ENCODE measurements at regions not wholly inside any gene's neighbourhood (a gene's known extent, or its start where the extent isn't known, plus 50 kb on each side); places are given as distances from the start of the nearest gene placed in this dataset.

GRCh38 chr5:107204413-107204812 lies 466.3 kb downstream of the EFNA5 start:
- Histone ChIP-seq H3K36me3 (replicated peaks in 1 of 2; ENCODE audit: control extremely low read depth in 1 of 2, control insufficient read depth in 1 of 2, extremely low read depth in 1 of 2, insufficient read depth in 2 of 2, low read length in 1 of 2) (no peaks in the 10 kb centered on the region), H3K9me3 (ENCODE audit: control extremely low read depth in 1 of 3, control insufficient read depth in 2 of 3, insufficient read depth in 1 of 3, low read length in 2 of 3) (no peaks in the 10 kb centered on the region), H3K79me2 (ENCODE audit: control insufficient read depth, insufficient read depth, low read length) (no peaks in the 10 kb centered on the region), H3K4me1 (ENCODE audit: control insufficient read depth in 2 of 2, insufficient read depth in 2 of 2, low read length in 2 of 2) (no peaks in the 10 kb centered on the region), H3K9ac (ENCODE audit: low read length) (no peak overlapping the region), H2AFZ (ENCODE audit: insufficient read depth, low read depth, low read length, poor library complexity, severe bottlenecking) (no peak overlapping the region), H3K27ac (ENCODE audit: low read length in 2 of 2) (no peak overlapping the region), H3K27me3 (replicated peaks in 1 of 4; ENCODE audit: control extremely low read depth in 1 of 4, control insufficient read depth in 3 of 4, insufficient read depth in 4 of 4, low read length in 3 of 4) (no peaks in the 10 kb centered on the region), H3K4me2 (replicated peaks; ENCODE audit: low read depth, low read length, poor library complexity, severe bottlenecking) (no peak overlapping the region), H3K4me3 (ENCODE audit: control extremely low read depth in 1 of 5, extremely low read depth in 1 of 5, insufficient read depth in 1 of 5, low read depth in 2 of 5, low read length in 4 of 5) (no peak overlapping the region), H4K20me1 (ENCODE audit: control insufficient read depth, insufficient read depth, low read length, poor library complexity, severe bottlenecking) (no peaks in the 10 kb centered on the region)
- ChIA-PET POLR2A (no interaction called here), CTCF (no interaction called here)
- Mint-ChIP-seq H3K27me3 (no peaks in the 10 kb centered on the region), H3K4me3 (no peak overlapping the region), H3K27ac (no peak overlapping the region), H3K4me1 (no peaks in the 10 kb centered on the region), H3K9me3 (ENCODE audit: insufficient read depth) (no peaks in the 10 kb centered on the region)
- ATAC-seq (ENCODE audit: low read depth) (no peak), DNase-seq (no peak)
- intact Hi-C loops (cut with micrococcal nuclease): no loop called here
- TF ChIP-seq EZH2 (IDR thresholded peaks at IDR 0.05; ENCODE audit: borderline replicate concordance, insufficient read depth, low read depth, low read length, poor library complexity, severe bottlenecking) (no peak), CTCF (IDR thresholded peaks at IDR 0.05) (no peak)
- WGBS (ENCODE audit: insufficient coverage): 81% methylated on average over 2 of the region's 5 CpGs

- no peaks in the 10 kb centered on the region for H3K4me1 Mint-ChIP-seq
- WGBS (ENCODE audit: insufficient coverage): no CpG with 5 or more reads among the region's 4 CpGs
- Histone ChIP-seq H3K27ac (ENCODE audit: low read length in 2 of 2) (no peak overlapping the region), H3K9ac (ENCODE audit: low read length) (no peak overlapping the region), H2AFZ (ENCODE audit: insufficient read depth, low read depth, low read length, poor library complexity, severe bottlenecking) (no peak overlapping the region), H3K4me2 (replicated peaks; ENCODE audit: low read depth, low read length, poor library complexity, severe bottlenecking) (no peak overlapping the region), H4K20me1 (ENCODE audit: control insufficient read depth, insufficient read depth, low read length, poor library complexity, severe bottlenecking) (no peaks in the 10 kb centered on the region), H3K27me3 (replicated peaks in 1 of 4; ENCODE audit: control extremely low read depth in 1 of 4, control insufficient read depth in 3 of 4, insufficient read depth in 4 of 4, low read length in 3 of 4) (no peaks in the 10 kb centered on the region), H3K4me3 (ENCODE audit: control extremely low read depth in 1 of 5, extremely low read depth in 1 of 5, insufficient read depth in 1 of 5, low read depth in 2 of 5, low read length in 4 of 5) (no peak overlapping the region), H3K79me2 (ENCODE audit: control insufficient read depth, insufficient read depth, low read length) (no peaks in the 10 kb centered on the region), H3K9me3 (ENCODE audit: control extremely low read depth in 1 of 3, control insufficient read depth in 2 of 3, insufficient read depth in 1 of 3, low read length in 2 of 3) (no peaks in the 10 kb centered on the region), H3K36me3 (replicated peaks in 1 of 2; ENCODE audit: control extremely low read depth in 1 of 2, control insufficient read depth in 1 of 2, extremely low read depth in 1 of 2, insufficient read depth in 2 of 2, low read length in 1 of 2) (no peaks in the 10 kb centered on the region), H3K4me1 (ENCODE audit: control insufficient read depth in 2 of 2, insufficient read depth in 2 of 2, low read length in 2 of 2) (no peaks in the 10 kb centered on the region)
- POLR2A ChIA-PET: no interaction called here
- TF ChIP-seq CTCF (IDR thresholded peaks at IDR 0.05) (no peak), EZH2 (IDR thresholded peaks at IDR 0.05; ENCODE audit: borderline replicate concordance, insufficient read depth, low read depth, low read length, poor library complexity, severe bottlenecking) (no peak)
- H3K9me3 Mint-ChIP-seq (ENCODE audit: insufficient read depth): no peaks in the 10 kb centered on the region
- CTCF ChIA-PET: no interaction called here
- H3K4me3 Mint-ChIP-seq: no peak overlapping the region
- intact Hi-C loops (cut with micrococcal nuclease): no loop called here
- no peak for DNase-seq
- no peak for ATAC-seq (ENCODE audit: low read depth)
- H3K27ac Mint-ChIP-seq: no peak overlapping the region
- H3K27me3 Mint-ChIP-seq: no peaks in the 10 kb centered on the region
Observed at GRCh38 chr5:107203243-107203642, 467.5 kb downstream of the EFNA5 start.
